NCI-H1092 (cell line): ENCODE measurements at regions not wholly inside any gene's neighbourhood (a gene's known extent, or its start where the extent isn't known, plus 50 kb on each side); places are given as distances from the start of the nearest gene placed in this dataset.
"Not testable (repeated sequence)": the region's sequence is repeated elsewhere in the genome, so short reads cannot be mapped to it uniquely, and the experiment has no call there.

Experiments
- DNase-seq: peaks from one replicate; lab custom pipeline; 2025; lab: John Stamatoyannopoulos, UW

DNA sequence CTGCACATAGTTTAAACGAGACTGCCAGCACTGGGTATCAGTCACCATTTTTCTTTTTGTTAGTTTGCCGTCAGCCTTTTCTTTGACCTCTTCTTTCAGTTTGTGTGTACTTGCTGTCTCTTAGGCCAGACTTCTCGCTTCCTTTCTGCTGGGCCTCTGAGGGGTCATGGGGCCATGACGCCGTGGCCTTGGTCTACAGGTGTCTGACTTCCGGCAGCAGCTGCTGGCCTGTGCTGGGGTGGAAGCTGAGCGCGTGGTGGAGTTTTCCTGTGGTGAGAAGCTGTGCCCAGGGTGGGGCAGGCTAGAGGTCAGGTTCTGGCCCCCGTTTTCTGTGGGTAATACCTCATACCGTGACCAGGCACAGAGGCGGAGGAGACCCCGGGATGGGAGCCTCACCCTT lies 101.6 kb upstream of the PZP start:
- DNase-seq, result not testable (repeated sequence)

DNA sequence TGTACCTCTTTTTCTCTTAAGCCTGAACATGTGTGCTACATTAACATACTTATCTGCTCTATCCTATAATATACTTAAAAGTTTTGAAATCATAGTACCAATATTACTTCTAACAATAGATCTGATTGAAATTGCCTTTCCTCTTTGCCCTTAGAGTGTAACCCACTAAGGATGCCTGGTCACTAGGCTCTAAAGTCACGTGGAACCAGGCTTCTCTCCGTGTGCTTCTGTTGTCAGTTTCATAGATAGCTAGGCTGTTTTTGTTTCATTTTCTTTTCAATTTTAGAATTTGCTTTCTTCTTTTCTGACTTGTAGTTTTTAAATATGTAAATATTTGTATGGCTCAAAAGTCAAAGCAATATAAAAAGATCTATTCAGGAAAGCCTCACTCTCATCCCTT lies 100.5 kb upstream of the PZP start:
- not testable (repeated sequence) for DNase-seq

DNA sequence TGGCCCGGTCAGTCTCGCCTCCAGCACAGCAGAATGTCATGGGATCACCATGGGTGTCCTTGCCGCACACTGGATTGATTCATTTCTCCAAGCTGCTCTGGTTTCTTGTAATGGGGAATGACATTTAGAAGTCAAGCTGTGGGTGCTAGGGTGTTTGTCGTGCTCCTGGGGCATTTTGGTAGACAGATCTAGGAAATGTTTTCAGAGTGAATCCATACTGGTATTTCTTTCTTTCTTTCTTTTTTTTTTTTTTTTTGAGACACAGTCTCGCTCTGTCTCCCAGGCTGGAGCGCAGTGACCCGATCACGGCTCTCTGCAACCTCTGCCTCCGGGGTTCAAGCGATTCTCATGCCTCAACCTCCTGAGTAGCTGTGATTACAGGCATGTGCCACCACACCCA lies 100.0 kb upstream of the PZP start:
- not testable (repeated sequence) for DNase-seq

DNA sequence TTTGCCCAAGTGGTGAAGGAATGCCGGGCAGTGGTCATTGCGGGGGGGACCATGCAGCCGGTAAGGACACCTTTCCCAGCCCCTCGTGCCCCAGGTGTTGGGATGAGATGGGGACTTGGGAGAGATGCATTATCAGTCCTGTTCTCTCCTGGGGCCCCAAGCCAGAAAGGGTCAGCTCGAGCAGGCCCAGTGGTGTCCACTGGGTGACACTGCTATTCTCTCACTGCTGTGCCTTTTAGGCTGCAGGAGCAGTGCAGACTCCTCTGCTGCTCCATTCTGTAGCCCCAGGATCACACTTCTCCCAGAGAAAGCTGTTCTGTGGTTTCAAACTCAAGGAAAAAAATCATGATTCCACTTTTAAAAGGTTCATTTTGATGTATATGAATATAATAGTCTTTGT lies 99.1 kb upstream of the PZP start:
- DNase-seq, result not testable (repeated sequence)

DNA sequence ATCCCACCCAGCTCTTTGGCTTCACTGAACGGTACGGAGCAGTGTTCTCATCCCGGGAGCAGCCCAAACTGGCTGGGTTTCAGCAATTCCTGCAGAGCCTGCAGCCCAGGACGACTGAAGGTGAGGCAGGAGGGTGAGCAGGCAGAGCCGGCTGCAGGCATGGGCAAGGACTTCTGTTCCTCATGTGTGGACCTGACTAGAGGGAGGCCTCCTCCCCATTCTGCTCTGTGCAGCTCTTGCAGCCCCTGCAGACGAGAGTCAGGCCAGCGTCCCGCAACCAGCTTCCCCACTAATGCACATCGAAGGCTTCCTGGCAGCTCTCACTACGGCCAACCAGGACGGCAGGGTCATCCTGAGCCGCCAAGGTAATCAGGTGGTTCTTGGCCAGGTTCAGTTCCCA lies 97.8 kb upstream of the PZP start:
- DNase-seq, result not testable (repeated sequence)

DNA sequence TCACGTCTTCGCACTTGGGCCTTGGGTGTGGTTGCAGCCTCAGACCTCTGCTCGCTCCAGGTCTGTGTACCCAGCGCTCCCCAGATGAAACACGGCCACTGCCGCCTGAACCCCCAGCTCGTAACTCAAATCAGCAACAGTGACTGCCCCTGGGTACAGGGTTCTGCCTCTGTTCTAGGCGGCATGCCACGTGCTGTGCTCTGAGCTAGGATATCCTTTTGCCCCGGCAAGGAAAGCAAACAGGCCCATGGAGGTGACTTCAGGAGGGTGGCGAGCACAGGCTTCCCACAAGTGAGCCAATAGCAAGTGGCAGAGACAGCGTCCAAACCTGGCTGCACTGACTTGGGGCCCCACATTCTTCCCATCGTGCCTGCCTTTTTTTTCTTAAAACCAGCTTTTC lies 96.3 kb upstream of the PZP start:
- DNase-seq, result not testable (repeated sequence)

DNA sequence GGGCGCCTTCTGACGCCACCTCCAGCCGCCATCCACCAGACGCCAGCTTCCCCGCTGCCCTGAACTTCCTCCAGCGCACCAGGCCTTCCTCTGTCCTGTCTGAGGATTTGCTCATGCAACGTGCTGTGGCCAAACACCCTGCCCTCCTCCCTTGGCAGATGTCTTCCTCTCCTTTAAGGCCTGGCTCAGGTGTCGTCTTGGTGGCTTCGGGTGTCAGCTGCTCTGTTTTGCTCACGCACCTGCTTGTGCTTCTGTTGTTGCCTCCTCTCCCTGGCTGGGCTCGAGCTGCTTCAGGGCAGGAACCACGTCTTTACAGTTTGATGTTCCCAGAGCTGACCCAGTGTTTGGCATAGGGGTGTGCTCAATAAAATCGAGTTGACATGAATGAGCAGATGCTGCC lies 87.7 kb upstream of the PZP start:
- DNase-seq, result not testable (repeated sequence)

DNA sequence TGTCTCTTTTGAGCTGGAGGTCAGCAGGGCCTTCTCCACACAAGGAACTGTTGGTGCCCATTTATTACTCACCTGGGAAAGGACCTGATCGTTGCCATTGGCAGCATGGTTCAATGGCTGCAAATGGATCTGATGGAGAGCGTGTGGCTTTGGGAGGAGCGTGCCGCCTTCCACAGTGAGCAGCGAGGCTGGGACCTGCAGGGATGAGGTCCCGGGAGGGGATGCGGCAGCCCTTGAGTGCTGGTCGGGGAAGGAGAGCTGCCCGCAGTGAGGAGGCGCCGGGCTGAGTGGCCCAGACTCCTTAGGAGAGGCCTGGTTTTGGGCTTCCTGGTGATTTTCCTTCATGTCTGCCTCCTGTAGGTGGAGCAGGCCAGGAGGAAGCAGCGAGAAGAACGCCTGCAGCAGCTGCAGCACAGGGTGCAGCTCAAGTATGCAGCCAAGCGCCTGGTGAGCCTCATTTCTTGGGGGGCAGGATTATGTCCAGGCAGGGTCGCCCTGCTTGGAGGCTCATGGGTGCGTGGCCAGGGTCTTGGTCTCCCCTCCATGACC lies 86.0 kb upstream of the PZP start:
- not testable (repeated sequence) for DNase-seq

DNA sequence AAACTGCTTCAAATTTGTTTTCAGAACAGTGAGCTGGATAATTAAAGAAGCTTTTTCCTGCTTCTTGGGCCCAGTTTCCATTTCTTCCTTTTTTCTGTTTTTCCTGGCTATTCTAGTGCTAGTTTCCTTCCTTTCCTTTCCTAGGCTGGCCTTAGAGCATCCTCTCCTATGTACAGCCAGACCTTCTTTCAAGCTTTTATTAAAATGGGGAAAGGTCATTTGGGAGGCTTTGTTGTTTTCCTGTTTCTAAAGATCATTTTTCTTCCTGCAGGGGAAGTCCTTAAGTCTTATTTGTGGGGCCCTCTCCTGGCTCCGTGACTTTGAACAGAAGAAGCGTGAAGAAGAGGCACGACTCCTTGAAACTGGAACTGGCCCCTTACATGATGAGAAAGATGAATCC lies 85.2 kb upstream of the PZP start:
- DNase-seq, result not testable (repeated sequence)

DNA sequence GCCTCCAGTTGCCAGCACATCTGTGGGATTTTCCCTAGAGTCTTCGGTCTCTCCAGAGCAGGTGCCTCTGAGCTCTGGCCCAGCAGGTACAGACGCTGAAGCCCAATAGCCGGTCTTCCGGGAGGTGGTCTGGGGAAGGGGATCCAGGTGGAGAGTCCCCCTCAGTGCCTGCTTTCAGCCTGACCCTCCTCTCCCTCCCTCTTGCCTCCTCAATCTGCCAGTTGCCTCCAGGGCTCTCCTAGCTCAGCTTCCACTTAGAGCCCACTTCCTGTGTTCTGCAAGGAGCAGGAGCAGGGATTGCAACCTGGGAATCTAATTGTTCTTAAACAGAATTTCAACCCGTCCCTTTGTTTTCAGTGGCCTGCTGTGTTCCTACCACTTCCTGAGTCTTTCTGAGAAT lies 81.8 kb upstream of the PZP start:
- DNase-seq, result not testable (repeated sequence)

DNA sequence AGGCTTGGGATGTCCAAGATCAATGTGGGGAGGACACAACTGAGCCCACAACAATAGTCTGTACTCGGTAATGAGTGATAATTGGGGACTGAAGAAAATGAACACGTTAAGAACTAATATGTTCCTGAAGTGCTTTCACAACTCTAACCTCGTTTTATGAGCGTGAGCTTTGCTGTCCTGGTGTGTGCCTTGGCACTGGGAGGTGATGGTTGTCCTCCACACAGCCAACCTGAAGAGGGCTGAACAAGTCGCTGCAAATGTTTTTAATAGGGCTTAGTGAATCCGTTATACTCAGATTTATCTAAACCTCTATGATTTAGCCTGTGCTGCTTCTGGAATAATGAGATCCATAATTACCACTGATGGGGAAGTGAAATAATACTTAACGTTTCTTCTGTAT lies 76.5 kb upstream of the PZP start:
- DNase-seq, result not testable (repeated sequence)

DNA sequence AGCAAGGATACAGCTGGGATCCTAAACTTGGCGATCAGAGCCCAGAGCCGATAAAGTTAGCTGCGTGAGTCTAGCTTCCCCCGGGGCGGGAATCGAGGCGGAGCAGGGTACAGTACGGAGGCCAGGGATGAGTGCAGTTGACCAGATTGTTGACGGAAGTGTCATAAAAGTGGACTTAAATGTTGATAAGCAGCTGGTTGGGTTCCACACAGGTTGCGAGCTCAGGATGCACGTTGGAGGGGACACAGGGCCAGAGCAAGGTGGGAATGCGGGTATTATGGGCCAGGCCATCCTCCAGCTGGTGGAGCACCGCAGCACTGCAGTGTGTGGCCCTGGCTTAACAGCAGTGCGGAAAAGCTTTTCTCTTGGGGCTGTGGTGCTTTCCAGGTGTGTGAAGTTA lies 76.0 kb upstream of the PZP start:
- DNase-seq, result not testable (repeated sequence)

DNA sequence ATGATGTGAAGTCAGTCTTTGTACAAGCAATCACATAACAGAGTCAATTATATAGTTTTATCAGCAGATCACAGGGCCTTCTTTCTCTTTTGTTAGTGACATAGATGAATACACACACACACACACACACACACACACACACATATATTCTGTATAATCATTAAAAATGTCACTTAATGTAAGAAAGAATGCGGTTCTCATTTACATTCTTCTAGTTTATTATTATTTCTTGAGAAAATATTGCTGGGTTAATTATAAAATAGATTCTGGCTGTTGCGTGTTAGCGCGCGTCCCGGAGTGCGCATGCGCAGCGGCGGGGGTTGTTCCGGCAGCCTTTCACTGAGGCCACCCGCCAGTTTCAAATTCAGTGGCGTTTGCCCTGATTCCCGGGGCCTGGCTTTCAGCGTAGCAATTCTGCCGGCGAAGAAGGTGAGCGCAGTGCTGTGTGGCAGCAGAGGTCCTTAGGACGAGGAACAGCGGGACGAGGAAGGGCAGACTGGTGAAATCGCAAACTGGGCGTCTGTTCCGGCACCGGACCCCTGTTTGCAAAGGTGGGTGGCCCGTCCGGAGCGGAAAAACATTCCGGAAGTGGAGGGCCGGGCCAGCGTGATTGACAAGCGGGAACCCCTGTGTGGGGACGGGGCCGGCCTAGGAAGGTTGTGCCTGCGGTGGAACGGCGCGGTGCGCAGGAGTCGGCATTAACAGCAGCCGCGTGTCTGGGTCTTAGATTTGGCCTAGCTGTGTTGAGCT lies 75.3 kb upstream of the PZP start:
- DNase-seq, result peak; percentile 44

DNA sequence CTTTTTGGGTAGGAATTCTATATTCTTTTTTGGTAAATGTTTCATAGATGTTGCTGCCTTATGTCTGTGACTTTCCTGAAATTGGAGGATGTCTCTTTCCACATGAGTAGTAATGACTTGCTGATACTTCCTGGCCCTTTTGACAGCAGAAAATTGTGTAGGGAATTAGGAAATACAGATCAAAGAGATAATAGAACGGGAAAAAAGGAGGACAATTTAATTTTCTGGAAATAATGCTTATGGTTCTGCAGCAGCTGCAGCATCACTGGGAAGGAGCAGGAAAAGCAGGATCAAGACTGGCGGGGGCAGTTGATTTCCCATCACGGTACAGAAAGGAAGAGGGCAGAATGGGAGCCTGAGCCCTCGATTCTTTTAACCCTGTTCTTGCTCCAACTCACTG lies 68.8 kb upstream of the PZP start:
- DNase-seq, result no peak

DNA sequence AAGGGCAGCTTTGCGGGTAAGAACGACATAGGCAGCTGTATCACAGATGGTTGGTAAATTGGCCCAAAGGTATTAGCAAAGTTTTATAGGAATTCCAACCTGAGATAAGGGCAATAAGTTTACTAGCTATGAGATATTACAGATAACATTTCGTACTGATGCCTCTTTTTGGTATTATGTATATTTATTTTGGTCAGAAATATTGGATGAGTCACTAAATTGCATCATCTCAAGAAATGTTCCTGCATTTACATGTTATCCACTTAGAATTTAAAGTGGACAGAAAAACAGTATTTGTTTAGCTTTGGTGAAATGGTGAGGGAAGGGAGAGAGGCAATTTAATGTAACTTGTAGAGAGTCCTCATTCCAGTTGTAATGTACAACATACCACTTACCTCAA lies 65.1 kb upstream of the PZP start:
- no peak for DNase-seq

DNA sequence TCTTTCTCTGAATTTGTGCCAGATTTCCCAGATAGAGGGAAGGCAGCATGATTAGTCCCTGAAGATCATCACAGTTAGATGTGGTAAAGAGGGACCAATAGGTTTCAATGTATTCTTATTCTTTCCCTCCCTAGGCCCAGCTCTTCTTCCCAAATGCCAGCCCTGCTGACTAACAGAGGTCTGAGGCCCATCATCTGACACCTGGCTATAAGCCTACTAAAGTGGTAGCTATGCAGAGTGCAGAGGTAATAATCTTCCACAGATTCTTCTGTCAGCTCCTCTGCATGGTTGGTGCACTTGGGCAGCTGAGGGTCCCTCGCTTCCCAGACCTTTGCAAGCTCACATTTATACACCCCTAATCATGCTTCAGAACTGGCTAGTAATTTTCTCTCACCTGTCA lies 63.7 kb upstream of the PZP start:
- no peak for DNase-seq

DNA sequence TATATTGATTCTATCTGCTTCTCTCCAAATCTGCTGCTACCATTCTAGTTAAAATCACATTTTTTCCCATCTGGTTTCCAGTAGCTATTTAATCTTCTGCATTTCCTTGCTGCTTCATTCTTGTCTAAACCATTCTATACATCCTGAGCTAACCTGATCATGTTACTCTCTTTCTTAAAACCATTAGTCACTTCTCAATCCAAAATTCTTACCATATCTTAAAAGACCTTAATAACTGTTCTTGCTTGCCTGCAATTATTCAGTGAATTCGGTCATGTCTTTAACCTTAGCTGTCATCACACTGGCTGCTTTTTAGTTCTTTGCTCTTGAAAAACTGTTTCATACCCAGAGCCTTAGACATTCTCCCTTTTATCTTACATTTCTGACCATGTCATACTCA lies 56.4 kb upstream of the PZP start:
- no peak for DNase-seq

DNA sequence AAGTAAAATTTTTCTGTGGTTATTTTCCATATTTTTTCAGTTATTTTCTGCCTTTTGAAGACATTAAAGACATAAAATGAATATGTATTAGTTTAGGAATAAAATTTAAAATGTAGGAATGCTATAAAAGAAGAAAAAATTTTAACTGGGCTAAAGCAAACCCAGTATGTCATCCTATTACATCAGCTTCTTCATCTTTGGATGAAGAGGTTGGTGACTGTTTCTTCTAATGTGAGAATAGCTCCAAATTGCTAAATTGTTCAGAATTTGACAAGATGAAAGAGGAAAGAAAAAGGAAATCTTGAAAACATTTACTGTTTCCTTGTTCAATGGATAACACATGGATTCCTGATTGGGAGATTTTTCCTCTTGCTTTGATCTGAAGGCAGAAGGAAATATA lies 52.7 kb upstream of the PZP start:
- DNase-seq, result no peak

DNA sequence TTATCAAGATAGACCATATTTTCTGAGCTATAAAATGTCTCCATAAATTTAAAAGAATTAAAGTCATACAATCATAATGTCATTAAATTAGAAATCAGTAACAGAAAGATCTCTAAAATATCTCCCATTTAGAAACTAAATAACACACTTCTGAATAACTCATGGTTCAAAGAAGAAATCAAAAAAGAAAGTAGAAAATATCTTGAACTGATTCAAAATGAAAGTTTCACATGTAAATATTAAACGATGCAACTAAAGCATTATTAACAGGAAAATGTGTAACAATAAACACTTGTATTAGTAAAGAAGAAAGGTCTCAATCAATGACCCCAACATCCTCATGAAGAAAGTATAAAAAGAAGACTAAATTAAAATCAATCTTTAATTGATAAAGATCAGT lies 50.5 kb upstream of the PZP start:
- no peak for DNase-seq
